Dedifferentiated amniotic fluid mesenchymal stem cell (primary cell): ENCODE measurements at regions not wholly inside any gene's neighbourhood (a gene's known extent, or its start where the extent isn't known, plus 50 kb on each side); places are given as distances from the start of the nearest gene placed in this dataset.
"Not testable (repeated sequence)": the region's sequence is repeated elsewhere in the genome, so short reads cannot be mapped to it uniquely, and the experiment has no call there.

Experiments used
- DNase-seq: peaks from one replicate; pipeline ENCODE4 v3.0.0-alpha.2; 2016; ENCODE audit errors: extremely low spot score

GRCh38 chr2:146979746-146980145 is 865.1 kb upstream of the ACVR2A start:
- no peak for DNase-seq

- no peak for DNase-seq
Observed at GRCh38 chr2:146978577-146979555, 866.0 kb upstream of the ACVR2A start.

- DNase-seq = not testable (repeated sequence)
Observed at GRCh38 chr2:146970981-146971380, 873.8 kb upstream of the ACVR2A start.

GRCh38 chr2:146969703-146970102 is 875.1 kb upstream of the ACVR2A start:
- not testable (repeated sequence) for DNase-seq

GRCh38 chr2:146964494-146964893 is 880.3 kb upstream of the ACVR2A start:
- DNase-seq = no peak

- DNase-seq = no peak
Observed at GRCh38 chr2:146954544-146954943, 890.3 kb upstream of the ACVR2A start.

- DNase-seq = no peak
Observed at GRCh38 chr2:146952696-146953095, 892.1 kb upstream of the ACVR2A start.

- no peak for DNase-seq
Observed at GRCh38 chr2:146950911-146951310, 893.9 kb upstream of the ACVR2A start.

- no peak for DNase-seq
Observed at GRCh38 chr2:146950361-146950760, 894.5 kb upstream of the ACVR2A start.

GRCh38 chr2:146949400-146949799 is 895.4 kb upstream of the ACVR2A start:
- DNase-seq = no peak

- DNase-seq = no peak
Observed at GRCh38 chr2:146944601-146945000, 900.2 kb upstream of the ACVR2A start.

GRCh38 chr2:146939991-146940685 is 904.7 kb upstream of the ACVR2A start:
- DNase-seq = no peak

GRCh38 chr2:146934921-146935320 is 909.9 kb upstream of the ACVR2A start:
- DNase-seq = no peak

- DNase-seq = no peak
Observed at GRCh38 chr2:146931109-146931508, 913.7 kb upstream of the ACVR2A start.

- peak; percentile 22 for DNase-seq
Observed at GRCh38 chr2:146927080-146927711, 917.6 kb upstream of the ACVR2A start.

GRCh38 chr2:146918280-146918679 is 926.5 kb upstream of the ACVR2A start:
- no peak for DNase-seq

GRCh38 chr2:146917431-146918042 is 927.3 kb upstream of the ACVR2A start:
- no peak for DNase-seq

GRCh38 chr2:146916914-146917313 is 927.9 kb upstream of the ACVR2A start:
- DNase-seq = no peak

- DNase-seq = no peak
Observed at GRCh38 chr2:146913476-146913875, 931.4 kb upstream of the ACVR2A start.

GRCh38 chr2:146912536-146912935 is 932.3 kb upstream of the ACVR2A start:
- DNase-seq = no peak

- DNase-seq = no peak
Observed at GRCh38 chr2:146908776-146909175, 936.1 kb upstream of the ACVR2A start.

GRCh38 chr2:146898083-146898482 is 946.7 kb upstream of the ACVR2A start:
- DNase-seq = no peak
